MM.1S (cell line): ENCODE measurements at regions not wholly inside any gene's neighbourhood (a gene's known extent, or its start where the extent isn't known, plus 50 kb on each side); places are given as distances from the start of the nearest gene placed in this dataset.

Source experiments
- DNase-seq: peaks from one replicate; pipeline ENCODE4 v3.0.0-alpha.2; 2015
- H2AFZ ChIP-seq: fragments of 300-600 bp; sonication (generic); 2 replicates; pipeline ENCODE4 v1.6.0; 2016; ENCODE audit warnings: antibody characterized with exemption, low read length
- H3F3A ChIP-seq: fragments of 300-600 bp; sonication (generic); 2 replicates; pipeline ENCODE4 v1.6.1; 2016; ENCODE audit warnings: mild to moderate bottlenecking, antibody characterized with exemption, low read length, moderate library complexity, mixed read lengths; ENCODE audit not compliant: insufficient read depth
- H3K27ac ChIP-seq: fragments of 300-600 bp; sonication (generic); 2 replicates; pipeline ENCODE4 v1.5.1; 2016; ENCODE audit warnings: mild to moderate bottlenecking, low read length
- H3K27me3 ChIP-seq: fragments of 300-600 bp; sonication (generic); replicated peaks from 2 replicates; pipeline ENCODE4 v1.6.0; 2016; ENCODE audit warnings: low read length; ENCODE audit not compliant: insufficient read depth
- H3K36me3 ChIP-seq: fragments of 300-600 bp; sonication (generic); replicated peaks from 2 replicates; pipeline ENCODE4 v1.6.1; 2016; ENCODE audit warnings: mild to moderate bottlenecking, low read length, mixed read lengths; ENCODE audit not compliant: insufficient read depth
- H3K4me1 ChIP-seq: fragments of 300-600 bp; sonication (generic); 2 replicates; pipeline ENCODE4 v1.6.1; 2016; ENCODE audit warnings: low read length, mixed read lengths
- H3K4me2 ChIP-seq: fragments of 300-600 bp; sonication (generic); 2 replicates; pipeline ENCODE4 v1.6.0; 2016; ENCODE audit warnings: low read depth, low read length
- H3K4me3 ChIP-seq: fragments of 300-600 bp; sonication (generic); 2 replicates; pipeline ENCODE4 v1.5.1; 2016; ENCODE audit warnings: low read length, mixed read lengths
- H3K79me2 ChIP-seq: fragments of 300-600 bp; sonication (generic); 2 replicates; pipeline ENCODE4 v1.6.1; 2016; ENCODE audit warnings: mixed run types, low read length, mixed read lengths
- H3K9ac ChIP-seq: fragments of 300-600 bp; sonication (generic); 2 replicates; pipeline ENCODE4 v1.6.1; 2016; ENCODE audit warnings: low read length, mixed read lengths
- H3K9me2 ChIP-seq: fragments of 300-600 bp; sonication (generic); replicated peaks from 2 replicates; pipeline ENCODE4 v1.6.1; 2016; ENCODE audit warnings: mild to moderate bottlenecking, low read length, mixed read lengths; ENCODE audit not compliant: insufficient read depth
- H3K9me3 ChIP-seq: fragments of 300-600 bp; sonication (generic); replicated peaks from 2 replicates; pipeline ENCODE4 v1.6.1; 2016; ENCODE audit warnings: mild to moderate bottlenecking, low read length, mixed read lengths; ENCODE audit not compliant: insufficient read depth
- H4K20me1 ChIP-seq: fragments of 300-600 bp; sonication (generic); 2 replicates; pipeline ENCODE4 v1.6.1; 2016; ENCODE audit warnings: mild to moderate bottlenecking, low read length, moderate library complexity, mixed read lengths; ENCODE audit not compliant: insufficient read depth
- EZH2 ChIP-seq: fragments of 300-600 bp; sonication (generic); optimal IDR thresholded peaks from 2 replicates; pipeline ENCODE3; 2017; ENCODE audit warnings: low read depth, mild to moderate bottlenecking, antibody characterized with exemption, low read length, mixed read lengths
- EZH2phosphoT487 ChIP-seq: fragments of 300-600 bp; sonication (generic); IDR thresholded peaks from 2 replicates; pipeline ENCODE4 v1.6.1; 2018; ENCODE audit warnings: antibody characterized with exemption, low read length
- TF ChIP-seq, protein P1 (sequence below): fragments of 300-600 bp; sonication (generic); IDR thresholded peaks from 2 replicates; pipeline ENCODE4 v1.5.1; 2016; ENCODE audit warnings: antibody characterized with exemption, low read length, mixed read lengths

GRCh38 chr14:35988550-35988949 lies 162.4 kb downstream of the BRMS1L start:
- Histone ChIP-seq H3K9me2 (no peaks in the 10 kb centered on the region), H4K20me1 (no peaks in the 10 kb centered on the region), H3K4me1 (no peaks in the 10 kb centered on the region), H3K79me2 (no peaks in the 10 kb centered on the region), H3K27me3 (no peaks in the 10 kb centered on the region), H3K27ac (no peak overlapping the region), H3K9ac (no peak overlapping the region), H2AFZ (no peak overlapping the region), H3F3A (no peaks in the 10 kb centered on the region), H3K4me2 (no peak overlapping the region), H3K4me3 (no peak overlapping the region), H3K9me3 (no peaks in the 10 kb centered on the region), H3K36me3 (no peaks in the 10 kb centered on the region)
- DNase-seq, result no peak
- TF ChIP-seq EZH2 (no peak), EZH2phosphoT487 (no peak)
- TF ChIP-seq, protein P1, sequence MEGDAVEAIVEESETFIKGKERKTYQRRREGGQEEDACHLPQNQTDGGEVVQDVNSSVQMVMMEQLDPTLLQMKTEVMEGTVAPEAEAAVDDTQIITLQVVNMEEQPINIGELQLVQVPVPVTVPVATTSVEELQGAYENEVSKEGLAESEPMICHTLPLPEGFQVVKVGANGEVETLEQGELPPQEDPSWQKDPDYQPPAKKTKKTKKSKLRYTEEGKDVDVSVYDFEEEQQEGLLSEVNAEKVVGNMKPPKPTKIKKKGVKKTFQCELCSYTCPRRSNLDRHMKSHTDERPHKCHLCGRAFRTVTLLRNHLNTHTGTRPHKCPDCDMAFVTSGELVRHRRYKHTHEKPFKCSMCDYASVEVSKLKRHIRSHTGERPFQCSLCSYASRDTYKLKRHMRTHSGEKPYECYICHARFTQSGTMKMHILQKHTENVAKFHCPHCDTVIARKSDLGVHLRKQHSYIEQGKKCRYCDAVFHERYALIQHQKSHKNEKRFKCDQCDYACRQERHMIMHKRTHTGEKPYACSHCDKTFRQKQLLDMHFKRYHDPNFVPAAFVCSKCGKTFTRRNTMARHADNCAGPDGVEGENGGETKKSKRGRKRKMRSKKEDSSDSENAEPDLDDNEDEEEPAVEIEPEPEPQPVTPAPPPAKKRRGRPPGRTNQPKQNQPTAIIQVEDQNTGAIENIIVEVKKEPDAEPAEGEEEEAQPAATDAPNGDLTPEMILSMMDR, result no peak

DNA sequence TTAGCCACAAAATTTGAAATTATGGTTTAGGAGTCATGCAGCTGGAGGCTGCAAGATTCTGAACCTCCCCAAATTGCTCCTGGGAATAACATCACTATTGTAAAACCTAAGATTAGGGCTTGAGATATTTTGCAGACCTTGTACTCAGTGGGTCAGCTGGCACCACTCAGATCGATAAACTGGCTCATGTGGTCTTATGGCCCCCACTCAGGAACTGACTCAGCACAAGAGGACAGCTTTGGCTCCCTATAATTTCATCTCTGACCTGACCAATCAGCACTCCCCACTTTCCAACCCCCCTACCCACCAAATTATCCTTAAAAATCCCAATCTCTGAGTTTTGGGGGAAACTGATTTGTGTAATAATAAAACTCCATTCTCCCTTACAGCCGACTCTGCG lies 161.6 kb downstream of the BRMS1L start:
- H3K4me1 ChIP-seq, result no peaks in the 10 kb centered on the region
- no peaks in the 10 kb centered on the region for H3K9me2 ChIP-seq
- H3K4me3 ChIP-seq, result no peak overlapping the region
- H3K36me3 ChIP-seq, result no peaks in the 10 kb centered on the region
- no peak for DNase-seq
- no peaks in the 10 kb centered on the region for H3K79me2 ChIP-seq
- H3K4me2 ChIP-seq, result no peak overlapping the region
- no peak overlapping the region for H2AFZ ChIP-seq
- no peak overlapping the region for H3K27ac ChIP-seq
- TF ChIP-seq EZH2phosphoT487, result no peak
- TF ChIP-seq, protein P1, result no peak
- TF ChIP-seq EZH2, result no peak
- no peaks in the 10 kb centered on the region for H3K9me3 ChIP-seq
- H3F3A ChIP-seq, result no peaks in the 10 kb centered on the region
- no peak overlapping the region for H3K9ac ChIP-seq
- no peaks in the 10 kb centered on the region for H3K27me3 ChIP-seq
- no peaks in the 10 kb centered on the region for H4K20me1 ChIP-seq

GRCh38 chr14:35986219-35986573 lies 160.1 kb downstream of the BRMS1L start:
- Histone ChIP-seq H3K27ac (no peak overlapping the region), H3K36me3 (no peaks in the 10 kb centered on the region), H3K9me3 (no peaks in the 10 kb centered on the region), H3F3A (no peaks in the 10 kb centered on the region), H3K9ac (no peak overlapping the region), H3K27me3 (no peaks in the 10 kb centered on the region), H4K20me1 (no peaks in the 10 kb centered on the region), H3K4me2 (no peak overlapping the region), H3K9me2 (no peaks in the 10 kb centered on the region), H3K4me3 (no peak overlapping the region), H3K79me2 (no peaks in the 10 kb centered on the region), H2AFZ (no peak overlapping the region), H3K4me1 (no peaks in the 10 kb centered on the region)
- no peak for DNase-seq
- TF ChIP-seq, protein P1, result no peak
- TF ChIP-seq EZH2phosphoT487 (no peak), EZH2 (no peak)
